Testis (tissue), 2 donors: ENCODE measurements at regions not wholly inside any gene's neighbourhood (a gene's known extent, or its start where the extent isn't known, plus 50 kb on each side); places are given as distances from the start of the nearest gene placed in this dataset.
"Not testable (repeated sequence)": the region's sequence is repeated elsewhere in the genome, so short reads cannot be mapped to it uniquely, and the experiment has no call there.

ENCODE experiments used
- DNase-seq: peaks from one replicate; pipeline ENCODE4 v3.0.0-alpha.2; 2019
- H3K27ac ChIP-seq, 2 donors: fragments of 200-600 bp; sonication (generic); one replicate each; pipeline ENCODE4 v1.5.1; 2019
- H3K27me3 ChIP-seq: fragments of 200-600 bp; sonication (generic); one replicate; pipeline ENCODE4 v1.5.1; 2019
- H3K36me3 ChIP-seq: fragments of 200-600 bp; sonication (generic); one replicate; pipeline ENCODE4 v1.5.1; 2017; ENCODE audit warnings: low read depth; ENCODE audit errors: missing control alignments
- H3K4me1 ChIP-seq: fragments of 200-600 bp; sonication (generic); one replicate; pipeline ENCODE4 v1.5.1; 2019
- H3K4me3 ChIP-seq, 2 donors: fragments of 200-600 bp; sonication (generic); one replicate each; pipeline ENCODE4 v1.5.1; 2017 to 2019
- H3K9me3 ChIP-seq: fragments of 200-600 bp; sonication (generic); one replicate; pipeline ENCODE4 v1.5.1; 2017
- POLR2A ChIP-seq: fragments of 450-650 bp; IDR thresholded peaks from one replicate; pipeline ENCODE4 v1.6.1; 2017; ENCODE audit warnings: antibody characterized with exemption, mild to moderate bottlenecking, moderate library complexity
- WGBS, 2 donors: methylation state at CpG; one replicate each; pipeline ENCODE4 v1.1.5; 2018; 5-methylcytosine and 5-hydroxymethylcytosine counted together
- intact Hi-C: fragments of 100-400 bp; cut with DNase I; formaldehyde crosslinking; loops from one replicate; pipeline ENCODE4 v1.15.1; 2023; ENCODE audit warnings: low total_unique reads
- TF ChIP-seq, protein P1 (sequence below), 3 experiments: fragments of 450-650 bp in 2 of 3; fragments of 200-600 bp in 1 of 3; sonication (generic) in 1 of 3; IDR thresholded peaks; one replicate each; pipeline ENCODE4 v1.5.1; 2016 to 2019; ENCODE audit warnings: antibody characterized with exemption in 3 of 3, mild to moderate bottlenecking in 2 of 3, moderate library complexity in 1 of 3

DNA sequence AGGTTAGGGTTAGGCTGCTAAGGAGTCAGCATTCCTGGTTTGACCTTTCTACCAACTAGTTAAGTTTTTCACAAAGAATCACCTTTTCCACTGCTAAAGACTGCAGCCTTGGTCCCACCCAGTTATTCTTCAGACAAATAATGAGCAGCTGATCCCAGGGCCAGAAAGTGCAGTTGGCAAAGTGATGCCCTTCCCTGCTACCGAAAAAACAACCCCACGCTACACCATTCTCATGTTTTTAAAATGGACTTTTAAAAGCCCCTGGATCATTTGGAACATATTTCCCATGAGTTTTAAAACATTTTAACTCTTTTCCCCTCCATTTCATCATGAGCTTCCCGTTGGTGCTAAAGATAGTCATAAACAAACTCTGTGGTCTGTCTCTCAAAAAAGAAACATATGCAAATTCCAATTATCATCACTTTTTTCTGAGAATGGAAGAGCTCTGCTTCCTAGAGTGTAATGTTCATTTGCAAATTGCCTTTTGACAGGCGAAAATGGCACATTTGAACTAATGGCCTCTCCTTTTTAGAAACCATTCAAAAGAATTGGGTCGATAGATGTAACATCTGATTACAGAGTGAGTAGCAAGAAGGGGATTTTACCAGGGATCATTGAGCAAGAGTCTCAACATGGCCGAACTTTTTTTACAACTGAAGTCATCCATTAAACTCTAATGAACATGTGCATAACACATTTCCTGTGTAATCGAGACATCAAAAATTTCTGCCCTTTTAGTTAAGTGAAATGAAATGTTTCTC lies 129.3 kb upstream of the RAP1B start:
- Histone ChIP-seq H3K27me3 (no peaks in the 10 kb centered on the region), H3K36me3 (no peaks in the 10 kb centered on the region), H3K27ac (no peak overlapping the region), H3K9me3 (no peaks in the 10 kb centered on the region), H3K4me1 (no peaks in the 10 kb centered on the region), H3K4me3 (no peak overlapping the region)
- intact Hi-C loops = no loop called here
- DNase-seq = no peak
- TF ChIP-seq, protein P1, sequence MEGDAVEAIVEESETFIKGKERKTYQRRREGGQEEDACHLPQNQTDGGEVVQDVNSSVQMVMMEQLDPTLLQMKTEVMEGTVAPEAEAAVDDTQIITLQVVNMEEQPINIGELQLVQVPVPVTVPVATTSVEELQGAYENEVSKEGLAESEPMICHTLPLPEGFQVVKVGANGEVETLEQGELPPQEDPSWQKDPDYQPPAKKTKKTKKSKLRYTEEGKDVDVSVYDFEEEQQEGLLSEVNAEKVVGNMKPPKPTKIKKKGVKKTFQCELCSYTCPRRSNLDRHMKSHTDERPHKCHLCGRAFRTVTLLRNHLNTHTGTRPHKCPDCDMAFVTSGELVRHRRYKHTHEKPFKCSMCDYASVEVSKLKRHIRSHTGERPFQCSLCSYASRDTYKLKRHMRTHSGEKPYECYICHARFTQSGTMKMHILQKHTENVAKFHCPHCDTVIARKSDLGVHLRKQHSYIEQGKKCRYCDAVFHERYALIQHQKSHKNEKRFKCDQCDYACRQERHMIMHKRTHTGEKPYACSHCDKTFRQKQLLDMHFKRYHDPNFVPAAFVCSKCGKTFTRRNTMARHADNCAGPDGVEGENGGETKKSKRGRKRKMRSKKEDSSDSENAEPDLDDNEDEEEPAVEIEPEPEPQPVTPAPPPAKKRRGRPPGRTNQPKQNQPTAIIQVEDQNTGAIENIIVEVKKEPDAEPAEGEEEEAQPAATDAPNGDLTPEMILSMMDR (IDR thresholded peaks at IDR 0.05) = no peak
- TF ChIP-seq POLR2A = no peak
- 76 to 79% methylated on average over 7 of the region's 7 CpGs for WGBS, 2 donors

- no peaks in the 10 kb centered on the region for H3K9me3 ChIP-seq
- intact Hi-C loops = no loop called here
- H3K4me1 ChIP-seq = no peaks in the 10 kb centered on the region
- 81 to 88% methylated on average over 1 of the region's 1 CpG for WGBS, 2 donors
- no peak for DNase-seq
- H3K27me3 ChIP-seq = no peaks in the 10 kb centered on the region
- H3K4me3 ChIP-seq = no peak overlapping the region
- H3K27ac ChIP-seq = no peak overlapping the region
- no peaks in the 10 kb centered on the region for H3K36me3 ChIP-seq
- TF ChIP-seq, protein P1 (IDR thresholded peaks at IDR 0.05) = no peak
- no peak for TF ChIP-seq POLR2A
Observed at GRCh38 chr12:68482014-68482413, 128.7 kb upstream of the RAP1B start.

DNA sequence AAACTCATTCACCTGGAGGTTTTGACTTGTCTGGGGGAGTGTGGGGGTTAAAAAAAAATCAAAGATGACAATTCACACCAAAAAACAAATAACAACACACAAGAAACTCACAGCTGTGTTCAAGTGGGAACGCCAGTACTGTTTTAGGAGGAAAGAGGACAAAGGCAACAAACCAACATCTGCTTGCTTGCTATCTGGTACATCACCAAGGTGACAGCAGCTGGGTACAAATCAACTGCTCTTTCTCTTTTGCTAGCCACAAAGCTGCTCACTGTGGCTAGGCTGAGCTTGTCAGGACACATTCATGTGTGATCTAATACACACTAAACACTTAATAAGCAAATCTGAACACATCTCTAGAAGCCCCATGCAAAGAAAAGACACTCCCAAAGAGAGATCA lies 128.0 kb upstream of the RAP1B start:
- no peak for TF ChIP-seq POLR2A
- TF ChIP-seq, protein P1 (IDR thresholded peaks at IDR 0.05) = no peak
- Histone ChIP-seq H3K9me3 (no peaks in the 10 kb centered on the region), H3K27me3 (no peaks in the 10 kb centered on the region), H3K27ac (no peak overlapping the region), H3K4me1 (no peaks in the 10 kb centered on the region), H3K36me3 (no peaks in the 10 kb centered on the region), H3K4me3 (no peak overlapping the region)
- 83 to 87% methylated on average over 1 of the region's 1 CpG for WGBS, 2 donors
- intact Hi-C loops = no loop called here
- DNase-seq = no peak

GRCh38 chr12:68483592-68484383 lies 126.9 kb upstream of the RAP1B start:
- Histone ChIP-seq H3K36me3 (no peaks in the 10 kb centered on the region), H3K4me1 (no peaks in the 10 kb centered on the region), H3K27me3 (no peaks in the 10 kb centered on the region), H3K27ac (no peak overlapping the region), H3K9me3 (no peaks in the 10 kb centered on the region), H3K4me3 (no peak overlapping the region)
- no peak for DNase-seq
- intact Hi-C loops = no loop called here
- TF ChIP-seq, protein P1 (IDR thresholded peaks at IDR 0.05) = no peak
- no peak for TF ChIP-seq POLR2A
- WGBS, 2 donors = 91 to 93% methylated on average over 4 of the region's 4 CpGs

- H3K36me3 ChIP-seq, DNase-seq, intact Hi-C loops, H3K9me3 ChIP-seq, H3K4me1 ChIP-seq, H3K27me3 ChIP-seq, H3K27ac ChIP-seq, H3K4me3 ChIP-seq: not testable (repeated sequence)
- WGBS, 2 donors = 95 to 98% methylated on average over 5 to 6 of the region's 6 CpGs
Observed at GRCh38 chr12:68484578-68484977, 126.1 kb upstream of the RAP1B start.

GRCh38 chr12:68486449-68486848 lies 124.2 kb upstream of the RAP1B start:
- H3K36me3 ChIP-seq, H3K9me3 ChIP-seq, intact Hi-C loops, H3K27ac ChIP-seq, H3K4me1 ChIP-seq, H3K27me3 ChIP-seq, H3K4me3 ChIP-seq, DNase-seq: not testable (repeated sequence)
- WGBS, 2 donors = 75 to 93% methylated on average over 6 of the region's 6 CpGs
